ENCODE measurements at regions not wholly inside any gene's neighbourhood (a gene's known extent, or its start where the extent isn't known, plus 50 kb on each side); places are given as distances from the start of the nearest gene placed in this dataset.
"Not testable (repeated sequence)": the region's sequence is repeated elsewhere in the genome, so short reads cannot be mapped to it uniquely, and the experiment has no call there.

DNA sequence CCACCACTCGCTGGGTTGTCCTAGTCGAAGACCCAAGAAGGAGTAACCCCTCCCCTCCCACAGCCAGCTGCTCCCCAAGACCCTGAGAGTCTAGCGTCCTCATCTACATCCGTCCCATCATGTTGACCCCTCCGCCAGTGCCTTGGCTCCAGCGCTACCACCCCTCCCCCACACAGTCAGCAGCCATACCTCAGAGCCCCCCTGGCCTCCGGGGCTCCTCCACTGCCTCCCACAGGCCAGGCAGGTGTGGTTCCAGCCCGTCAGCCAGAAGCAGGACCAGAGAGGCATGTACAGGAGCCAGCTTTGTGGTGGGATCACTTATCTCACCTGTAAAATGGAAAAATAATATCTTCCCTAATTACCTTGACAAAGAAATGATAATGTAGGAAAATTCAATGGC, 51.5 kb upstream of the PHF21B start:
- no peak for DNase-seq

GRCh38 chr22:45064313-45065278, 54.8 kb upstream of the PHF21B start:
- DNase-seq, result peak; percentile 74

- DNase-seq, result no peak
Observed at GRCh38 chr22:45065726-45066125, 55.9 kb upstream of the PHF21B start.

- no peak for DNase-seq
Observed at GRCh38 chr22:45067731-45068130, 57.9 kb upstream of the PHF21B start.

- DNase-seq, result peak; percentile 60
Observed at GRCh38 chr22:45069925-45070324, 60.1 kb upstream of the PHF21B start.

GRCh38 chr22:45071618-45072017, 61.8 kb upstream of the PHF21B start:
- no peak for DNase-seq

DNA sequence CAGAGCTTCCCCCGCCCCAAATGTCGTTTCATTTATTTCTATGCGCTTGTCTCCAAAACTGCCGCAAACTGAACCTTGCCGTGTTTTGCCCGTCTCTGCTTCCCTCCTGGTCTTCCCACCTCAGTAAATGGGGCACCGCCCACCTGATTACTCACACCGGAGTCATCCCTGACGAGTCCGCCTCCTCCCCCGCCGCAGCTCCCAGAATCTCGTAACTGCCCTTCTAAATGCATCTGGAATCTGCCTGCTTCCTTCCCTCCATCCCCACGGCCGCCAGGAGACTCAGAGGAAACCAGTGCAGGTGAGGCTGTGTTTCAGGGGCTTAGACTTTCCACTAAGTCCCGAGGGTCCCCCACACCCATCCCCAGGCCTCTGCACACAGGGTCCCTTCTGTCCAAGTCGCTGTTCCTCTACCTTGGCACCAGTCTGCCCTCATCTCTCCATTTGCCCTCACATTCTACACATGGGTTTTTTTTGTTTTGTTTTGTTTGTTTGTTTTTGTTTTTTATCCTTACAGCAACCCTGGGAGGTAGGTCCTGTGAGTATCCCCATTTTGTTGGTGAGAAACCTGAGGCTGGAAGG, 62.6 kb upstream of the PHF21B start:
- DNase-seq, result no peak

DNA sequence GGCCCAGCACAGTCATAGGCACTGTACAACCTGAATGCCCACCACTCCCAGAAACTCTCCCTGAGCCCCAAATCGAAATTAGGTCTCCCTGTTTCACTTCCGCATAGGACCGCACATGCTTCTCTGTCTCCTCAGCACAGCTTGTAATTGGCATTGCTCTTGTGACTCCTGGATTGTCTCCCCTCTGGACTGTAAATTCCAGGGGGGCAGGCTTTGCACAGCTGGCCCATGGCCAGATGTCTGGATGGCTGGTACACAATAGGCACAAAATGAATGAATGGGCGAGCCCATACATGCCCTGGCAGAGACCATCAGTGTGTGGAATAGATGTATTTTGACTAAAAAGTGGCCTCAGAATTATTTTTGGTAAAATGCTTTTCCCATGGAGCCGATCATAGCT, 63.3 kb upstream of the PHF21B start:
- DNase-seq, result no peak

- DNase-seq, result no peak
Observed at GRCh38 chr22:45077286-45077685, 67.5 kb upstream of the PHF21B start.

DNA sequence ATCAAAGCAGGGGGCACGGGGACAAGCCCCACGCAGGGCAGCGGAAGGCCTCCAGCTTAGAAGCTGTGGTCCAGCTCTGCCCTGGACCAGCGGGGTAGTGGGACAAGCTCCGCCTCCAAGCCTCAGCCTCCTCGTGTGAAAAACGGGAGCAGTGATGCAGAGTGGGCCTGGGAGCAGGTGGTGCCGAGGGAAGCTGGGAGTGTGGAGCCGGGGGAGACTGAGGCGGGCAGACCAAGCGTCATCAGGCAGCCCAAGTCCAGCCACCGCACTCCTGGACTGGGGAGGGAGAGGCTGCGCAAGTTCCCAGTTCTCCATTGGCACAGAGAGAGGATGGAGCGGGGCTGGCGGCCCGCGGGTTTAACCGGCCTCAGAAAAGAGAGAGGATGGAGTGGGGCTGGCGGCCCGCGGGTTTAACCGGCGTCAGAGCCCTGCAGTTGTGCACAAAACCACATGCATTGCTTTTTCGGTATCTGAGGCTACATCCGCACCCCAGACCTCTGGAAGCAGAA, 68.1 kb upstream of the PHF21B start:
- no peak for DNase-seq

DNA sequence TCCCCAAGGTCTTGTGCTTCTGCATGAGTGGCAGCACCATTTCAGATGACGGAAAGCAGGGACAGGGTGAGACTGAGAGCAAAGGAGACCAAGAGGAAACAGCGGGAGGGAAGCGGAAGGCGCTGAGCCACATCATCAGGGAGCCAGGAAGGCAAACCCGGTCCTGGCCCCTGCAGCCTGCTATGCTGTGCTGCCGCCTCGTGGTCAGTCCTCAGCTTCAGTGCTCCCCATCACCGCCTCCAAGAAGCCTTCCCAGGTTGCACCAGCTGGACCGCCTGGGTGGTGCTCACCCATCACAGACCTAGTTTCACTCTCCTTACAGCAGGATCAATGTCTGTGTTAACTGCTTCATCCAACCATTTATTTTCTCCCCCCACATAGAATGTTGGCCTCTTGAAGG, 73.0 kb upstream of the PHF21B start:
- no peak for DNase-seq

DNA sequence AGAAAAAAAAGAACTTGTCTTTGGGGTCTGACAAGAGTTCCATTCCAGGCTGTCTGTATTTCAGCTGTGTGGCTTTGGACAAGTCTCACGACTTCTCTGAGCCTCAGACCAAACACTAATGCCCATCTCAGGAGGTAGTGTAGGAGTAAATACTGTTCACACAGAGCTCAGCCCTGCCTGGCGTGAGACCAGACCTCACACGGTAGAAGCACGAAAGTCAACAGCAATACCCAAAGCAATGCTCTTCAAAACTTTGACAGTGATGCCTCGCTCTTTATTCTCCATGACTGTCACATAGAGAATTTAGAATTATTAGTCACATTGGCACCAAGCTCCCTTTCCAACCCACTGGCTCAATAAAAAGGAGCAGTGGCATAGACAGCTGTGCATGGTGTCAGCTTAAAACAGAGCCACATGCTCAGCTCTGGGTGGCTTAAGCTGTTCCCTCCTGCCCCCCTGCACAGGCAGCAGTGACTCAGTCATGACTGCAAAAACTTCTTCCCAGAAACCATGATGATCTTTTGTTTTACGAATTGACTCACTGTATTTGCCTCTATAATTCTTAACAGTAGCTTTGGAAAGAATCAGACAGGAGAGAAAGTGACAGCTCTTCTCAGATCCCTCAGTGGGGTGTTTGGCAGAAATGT, 74.0 kb upstream of the PHF21B start:
- peak; percentile 62 for DNase-seq

- DNase-seq, result no peak
Observed at GRCh38 chr22:45084400-45084920, 74.7 kb upstream of the PHF21B start.

- no peak for DNase-seq
Observed at GRCh38 chr22:45087802-45088201, 75.9 kb upstream of the NUP50 start.

DNA sequence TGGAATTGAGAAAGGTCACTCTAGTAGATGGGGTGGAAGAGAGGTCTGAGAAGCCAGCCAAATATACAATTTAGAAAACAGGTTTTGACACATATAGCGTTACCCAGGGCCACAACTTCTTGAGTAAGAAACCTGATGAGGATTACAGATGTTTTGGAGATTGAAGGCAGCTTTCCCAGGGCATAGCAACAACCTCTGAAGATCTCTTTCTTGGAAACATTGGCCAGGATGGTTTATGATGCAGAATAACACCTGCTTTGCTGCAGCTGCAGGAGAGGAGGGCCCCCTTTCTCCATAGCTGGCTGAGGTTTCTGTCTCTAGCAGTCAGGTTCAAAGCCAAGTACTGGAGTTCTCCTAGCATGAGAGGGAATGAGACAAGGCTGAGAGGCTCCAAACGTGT, 75.1 kb upstream of the NUP50 start:
- no peak for DNase-seq

DNA sequence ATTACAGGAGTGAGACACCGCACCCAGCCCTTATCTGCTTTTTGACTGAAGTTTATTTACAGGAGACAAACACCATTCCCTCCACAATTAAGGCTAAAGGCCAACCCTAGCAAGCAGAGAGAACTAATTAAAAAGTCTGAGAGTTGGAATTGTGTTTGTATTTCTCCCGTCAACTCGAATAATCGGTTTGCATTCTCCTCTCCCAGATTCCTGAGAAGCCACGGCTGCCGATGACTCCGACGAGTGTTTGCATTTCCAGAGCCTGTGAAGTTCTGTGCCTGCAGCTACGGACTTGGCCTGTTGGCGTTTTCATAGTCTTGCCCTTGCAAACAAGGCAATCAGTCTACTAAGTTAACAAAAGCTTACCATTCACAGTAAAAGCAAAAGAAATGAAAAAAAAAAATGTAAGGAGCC, 73.2 kb upstream of the NUP50 start:
- DNase-seq, result no peak

DNA sequence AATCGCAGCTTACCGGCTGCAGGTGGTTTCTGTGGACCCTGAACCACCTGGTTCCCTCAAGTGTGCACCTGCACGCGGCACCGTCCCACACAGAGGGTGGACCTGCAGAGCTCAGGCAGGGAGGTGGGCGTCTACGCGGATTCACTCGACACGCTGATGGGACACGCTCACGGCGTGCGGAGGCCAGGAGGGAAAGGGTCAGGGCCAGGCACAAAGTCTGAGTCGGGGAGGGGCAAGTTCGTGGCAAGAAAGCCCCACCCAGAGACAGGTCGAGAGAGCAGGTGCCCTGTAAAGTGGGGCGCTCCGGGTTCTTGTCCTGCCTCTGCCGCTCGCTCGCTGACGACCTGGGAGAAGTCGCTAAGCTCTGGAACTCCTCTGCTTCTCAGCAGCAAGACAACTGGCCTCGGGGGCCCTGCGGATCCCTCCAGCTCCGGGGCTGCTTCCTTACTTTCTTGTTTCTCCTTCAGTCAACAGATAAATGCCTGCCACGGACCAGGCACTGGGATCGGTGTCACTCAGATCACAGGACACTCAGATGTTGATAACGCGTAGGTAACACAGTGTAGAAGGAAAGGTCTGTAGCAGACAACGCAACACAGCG, 72.4 kb upstream of the NUP50 start:
- no peak for DNase-seq

GRCh38 chr22:45091875-45092274, 71.8 kb upstream of the NUP50 start:
- not testable (repeated sequence) for DNase-seq

GRCh38 chr22:45092644-45093043, 71.1 kb upstream of the NUP50 start:
- no peak for DNase-seq

DNA sequence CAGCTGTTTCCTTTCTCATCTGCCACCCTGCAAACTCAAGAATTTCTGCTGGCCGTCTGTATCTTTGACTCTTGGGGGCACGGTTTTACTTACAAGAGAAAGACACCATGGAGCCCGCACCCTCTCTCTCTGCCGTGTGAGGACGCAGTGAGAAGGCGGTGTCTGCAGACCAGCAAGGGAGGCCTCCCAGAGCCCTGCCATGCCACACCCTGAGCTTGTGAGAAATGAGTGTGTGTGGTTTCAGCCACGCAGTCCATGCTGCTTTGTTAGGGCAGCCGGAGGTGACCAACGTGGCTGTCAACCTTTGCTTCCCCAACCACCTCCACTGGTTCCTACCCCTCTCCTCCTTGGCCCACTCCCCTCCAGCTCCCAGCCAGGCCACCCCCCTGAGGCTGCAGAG, 70.1 kb upstream of the NUP50 start:
- no peak for DNase-seq

DNA sequence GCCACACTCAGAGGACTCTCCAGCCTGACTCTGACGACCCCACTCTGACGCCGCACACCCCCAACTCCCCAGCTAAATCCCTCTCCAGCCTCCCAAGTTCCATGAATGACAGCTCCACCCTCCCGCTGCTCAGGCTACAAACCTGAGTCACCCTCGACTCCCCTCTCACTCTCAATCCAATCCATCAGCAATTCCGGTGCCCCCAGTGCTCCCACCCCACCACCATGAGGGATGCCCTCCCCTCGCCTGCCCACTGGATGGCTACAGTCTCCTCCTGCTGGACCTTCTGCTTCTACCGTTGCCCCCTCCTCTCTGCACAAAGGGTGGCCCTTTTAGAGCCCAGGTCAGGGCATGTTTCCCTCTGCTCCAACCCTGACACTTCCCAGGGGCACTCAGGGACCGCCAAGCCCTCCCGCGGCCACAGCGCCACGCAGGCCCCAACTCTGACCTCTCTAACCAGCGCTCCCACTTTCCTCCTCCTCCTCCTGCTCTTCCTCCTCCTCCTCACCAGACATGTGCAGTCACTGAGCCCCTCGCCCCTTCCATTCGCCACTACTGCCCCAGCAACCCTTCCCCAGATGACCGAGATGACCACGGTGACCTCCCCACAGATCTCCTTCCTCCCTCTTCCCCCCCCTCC, 69.5 kb upstream of the NUP50 start:
- no peak for DNase-seq

DNA sequence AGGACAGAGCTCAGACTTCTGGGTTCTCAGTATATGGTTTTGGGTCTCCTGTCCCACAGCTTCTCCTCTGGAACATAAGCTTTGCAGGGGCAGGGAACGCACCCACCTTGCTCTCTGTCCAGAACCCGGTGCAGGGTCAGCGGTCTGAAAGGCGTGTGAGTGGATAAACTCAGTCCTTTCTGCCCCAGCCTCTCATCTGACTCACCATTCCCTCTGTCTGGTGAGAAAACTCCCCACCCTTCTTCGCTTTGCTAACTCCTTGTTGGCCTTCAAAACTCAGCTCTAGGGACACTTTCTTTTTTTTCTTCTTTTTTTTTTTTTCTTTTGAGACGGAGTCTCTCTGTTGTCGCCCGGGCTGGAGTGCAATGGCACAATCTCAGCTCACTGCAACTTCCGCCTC, 68.9 kb upstream of the NUP50 start:
- no peak for DNase-seq

Data from activated CD8-positive, alpha-beta memory T cell treated with anti-CD3 and anti-CD28 coated beads, Interleukin-2, amount 50 U/mL, for 48 hours (primary cell).